OCI-LY1 (cell line): ENCODE measurements at regions not wholly inside any gene's neighbourhood (a gene's known extent, or its start where the extent isn't known, plus 50 kb on each side); places are given as distances from the start of the nearest gene placed in this dataset.

Experiments used
- H2AFZ ChIP-seq: fragments of 200-600 bp; sonication (generic), shearing (Covaris generic); 2 replicates; pipeline ENCODE4 v1.6.0; 2014; ENCODE audit warnings: antibody characterized with exemption, mild to moderate bottlenecking, low read length
- H3F3A ChIP-seq: fragments of 200-600 bp; sonication (generic), shearing (Covaris generic); 2 replicates; pipeline ENCODE4 v1.6.0; 2014; ENCODE audit warnings: mild to moderate bottlenecking, antibody characterized with exemption, low read length, moderate library complexity; ENCODE audit not compliant: insufficient read depth
- H3K27ac ChIP-seq: fragments of 200-600 bp; sonication (generic); 2 replicates; pipeline ENCODE4 v1.5.1; 2014; ENCODE audit warnings: low read length, mixed run types, mild to moderate bottlenecking, low read depth; ENCODE audit not compliant: poor library complexity, severe bottlenecking
- H3K27me3 ChIP-seq: fragments of 200-600 bp; sonication (generic); 2 replicates; pipeline ENCODE4 v1.6.0; 2014; ENCODE audit warnings: antibody characterized with exemption, mild to moderate bottlenecking, low read length, moderate library complexity; ENCODE audit not compliant: insufficient read depth
- H3K36me3 ChIP-seq: fragments of 200-600 bp; sonication (generic); 2 replicates; pipeline ENCODE4 v1.6.1; 2014; ENCODE audit warnings: mild to moderate bottlenecking, antibody characterized with exemption, low read length, moderate library complexity, mixed read lengths; ENCODE audit not compliant: insufficient read depth
- H3K4me1 ChIP-seq: fragments of 200-600 bp; sonication (generic); 2 replicates; pipeline ENCODE4 v1.5.1; 2014; ENCODE audit warnings: mild to moderate bottlenecking, low read length, moderate library complexity; ENCODE audit not compliant: insufficient read depth, severe bottlenecking
- H3K4me2 ChIP-seq: fragments of 200-600 bp; sonication (generic), shearing (Covaris generic); 2 replicates; pipeline ENCODE4 v1.6.1; 2014; ENCODE audit warnings: low read length
- H3K4me3 ChIP-seq: fragments of 200-600 bp; sonication (generic); 2 replicates; pipeline ENCODE4 v1.5.1; 2014; ENCODE audit warnings: low read length, low read depth, mild to moderate bottlenecking, mixed read lengths; ENCODE audit not compliant: poor library complexity, severe bottlenecking
- H3K79me2 ChIP-seq: fragments of 200-600 bp; shearing (Covaris generic); 2 replicates; pipeline ENCODE4 v1.6.1; 2016; ENCODE audit warnings: mixed run types, low read length, mixed read lengths; ENCODE audit not compliant: insufficient read depth
- H3K9ac ChIP-seq: fragments of 200-600 bp; sonication (generic), shearing (Covaris generic); 2 replicates; pipeline ENCODE4 v1.6.1; 2014; ENCODE audit warnings: mild to moderate bottlenecking, low read length, mixed read lengths
- H3K9me2 ChIP-seq: fragments of 200-600 bp; sonication (generic), shearing (Covaris generic); 2 replicates; pipeline ENCODE4 v1.6.1; 2014; ENCODE audit warnings: low read depth, mild to moderate bottlenecking, low read length, mixed read lengths
- H3K9me3 ChIP-seq: fragments of 200-600 bp; shearing (Covaris generic); 2 replicates; pipeline ENCODE4 v1.6.1; 2014; ENCODE audit warnings: low read length, mixed read lengths
- H4K20me1 ChIP-seq: fragments of 200-600 bp; sonication (generic), shearing (Covaris generic); 2 replicates; pipeline ENCODE4 v1.6.0; 2016; ENCODE audit warnings: mild to moderate bottlenecking, low read length; ENCODE audit not compliant: insufficient read depth
- CTCF ChIP-seq: fragments of 200-600 bp; sonication (generic), shearing (Covaris generic); IDR thresholded peaks from 2 replicates; pipeline ENCODE4 v1.5.1; 2017; ENCODE audit warnings: mild to moderate bottlenecking, antibody characterized with exemption, low read length, moderate library complexity, mixed read lengths
- EZH2 ChIP-seq: fragments of 200-600 bp; sonication (generic), shearing (Covaris generic); IDR thresholded peaks from 2 replicates; pipeline ENCODE4 v1.8.0; 2017; ENCODE audit warnings: borderline replicate concordance, mixed run types, mild to moderate bottlenecking, antibody characterized with exemption, low read length, moderate library complexity, mixed read lengths

GRCh38 chr11:122309262-122309925, 193.4 kb upstream of the BLID start:
- Histone ChIP-seq H3K9me3 (no peaks in the 10 kb centered on the region), H3K4me3 (no peak overlapping the region), H4K20me1 (no peaks in the 10 kb centered on the region), H3K79me2 (no peaks in the 10 kb centered on the region), H3K4me1 (no peaks in the 10 kb centered on the region), H2AFZ (no peak overlapping the region), H3K27me3 (no peaks in the 10 kb centered on the region), H3F3A (no peaks in the 10 kb centered on the region), H3K9ac (no peak overlapping the region), H3K27ac (no peak overlapping the region), H3K9me2 (no peaks in the 10 kb centered on the region), H3K4me2 (no peak overlapping the region), H3K36me3 (no peaks in the 10 kb centered on the region)
- TF ChIP-seq EZH2 (no peak), CTCF (no peak)

- H3K4me3 ChIP-seq, result no peak overlapping the region
- H3K27ac ChIP-seq, result no peak overlapping the region
- no peak overlapping the region for H3K9ac ChIP-seq
- H3K79me2 ChIP-seq, result no peaks in the 10 kb centered on the region
- H3F3A ChIP-seq, result no peaks in the 10 kb centered on the region
- no peaks in the 10 kb centered on the region for H4K20me1 ChIP-seq
- H3K9me2 ChIP-seq, result no peaks in the 10 kb centered on the region
- no peak overlapping the region for H2AFZ ChIP-seq
- H3K4me1 ChIP-seq, result no peaks in the 10 kb centered on the region
- H3K9me3 ChIP-seq, result no peaks in the 10 kb centered on the region
- no peaks in the 10 kb centered on the region for H3K27me3 ChIP-seq
- TF ChIP-seq EZH2 (no peak), CTCF (no peak)
- no peaks in the 10 kb centered on the region for H3K36me3 ChIP-seq
- H3K4me2 ChIP-seq, result no peak overlapping the region
These were observed 192.2 kb upstream of the BLID start for GRCh38 chr11:122308226-122308625.

- no peak overlapping the region for H2AFZ ChIP-seq
- no peaks in the 10 kb centered on the region for H3K9me2 ChIP-seq
- H3F3A ChIP-seq, result no peaks in the 10 kb centered on the region
- no peaks in the 10 kb centered on the region for H4K20me1 ChIP-seq
- H3K36me3 ChIP-seq, result no peaks in the 10 kb centered on the region
- no peak overlapping the region for H3K4me3 ChIP-seq
- no peaks in the 10 kb centered on the region for H3K4me1 ChIP-seq
- no peaks in the 10 kb centered on the region for H3K27me3 ChIP-seq
- H3K4me2 ChIP-seq, result no peak overlapping the region
- H3K79me2 ChIP-seq, result no peaks in the 10 kb centered on the region
- no peaks in the 10 kb centered on the region for H3K9me3 ChIP-seq
- H3K27ac ChIP-seq, result no peak overlapping the region
- no peak for TF ChIP-seq CTCF
- no peak for TF ChIP-seq EZH2
- no peak overlapping the region for H3K9ac ChIP-seq
These were observed 191.5 kb upstream of the BLID start for GRCh38 chr11:122307476-122308035.
